ENCODE measurements at regions not wholly inside any gene's neighbourhood (a gene's known extent, or its start where the extent isn't known, plus 50 kb on each side); places are given as distances from the start of the nearest gene placed in this dataset.

- TF ChIP-seq, protein P1, sequence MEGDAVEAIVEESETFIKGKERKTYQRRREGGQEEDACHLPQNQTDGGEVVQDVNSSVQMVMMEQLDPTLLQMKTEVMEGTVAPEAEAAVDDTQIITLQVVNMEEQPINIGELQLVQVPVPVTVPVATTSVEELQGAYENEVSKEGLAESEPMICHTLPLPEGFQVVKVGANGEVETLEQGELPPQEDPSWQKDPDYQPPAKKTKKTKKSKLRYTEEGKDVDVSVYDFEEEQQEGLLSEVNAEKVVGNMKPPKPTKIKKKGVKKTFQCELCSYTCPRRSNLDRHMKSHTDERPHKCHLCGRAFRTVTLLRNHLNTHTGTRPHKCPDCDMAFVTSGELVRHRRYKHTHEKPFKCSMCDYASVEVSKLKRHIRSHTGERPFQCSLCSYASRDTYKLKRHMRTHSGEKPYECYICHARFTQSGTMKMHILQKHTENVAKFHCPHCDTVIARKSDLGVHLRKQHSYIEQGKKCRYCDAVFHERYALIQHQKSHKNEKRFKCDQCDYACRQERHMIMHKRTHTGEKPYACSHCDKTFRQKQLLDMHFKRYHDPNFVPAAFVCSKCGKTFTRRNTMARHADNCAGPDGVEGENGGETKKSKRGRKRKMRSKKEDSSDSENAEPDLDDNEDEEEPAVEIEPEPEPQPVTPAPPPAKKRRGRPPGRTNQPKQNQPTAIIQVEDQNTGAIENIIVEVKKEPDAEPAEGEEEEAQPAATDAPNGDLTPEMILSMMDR (IDR thresholded peaks at IDR 0.05; ENCODE audit: insufficient read depth, low read depth, low read length), result no peak
- TF ChIP-seq EZH2 (IDR thresholded peaks at IDR 0.05; ENCODE audit: insufficient read depth, low read length), result no peak
These were observed 1782.1 kb upstream of the CELF4 start for GRCh38 chr18:39347701-39348100.
